OCI-M2 (cell line): ENCODE measurements at regions not wholly inside any gene's neighbourhood (a gene's known extent, or its start where the extent isn't known, plus 50 kb on each side); places are given as distances from the start of the nearest gene placed in this dataset.
"Not testable (repeated sequence)": the region's sequence is repeated elsewhere in the genome, so short reads cannot be mapped to it uniquely, and the experiment has no call there.

Source experiments
- DNase-seq: peaks from one replicate; lab custom pipeline; 2025; ENCODE audit not compliant: unreplicated experiment; lab: John Stamatoyannopoulos, UW

- DNase-seq, result no peak
Measured at GRCh38 chr3:153539263-153539662, 377.2 kb downstream of the RAP2B start.

GRCh38 chr3:153545471-153545870 is 383.4 kb downstream of the RAP2B start:
- DNase-seq, result no peak

GRCh38 chr3:153547970-153548369 is 385.9 kb downstream of the RAP2B start:
- DNase-seq, result no peak

GRCh38 chr3:153549686-153550085 is 387.7 kb downstream of the RAP2B start:
- DNase-seq, result not testable (repeated sequence)

GRCh38 chr3:153551536-153552285 is 389.7 kb downstream of the RAP2B start:
- no peak for DNase-seq

- no peak for DNase-seq
Measured at GRCh38 chr3:153552887-153553604, 391.0 kb downstream of the RAP2B start.

GRCh38 chr3:153553605-153553945 is 391.5 kb downstream of the RAP2B start:
- DNase-seq, result no peak

GRCh38 chr3:153555919-153556318 is 393.9 kb downstream of the RAP2B start:
- DNase-seq, result no peak

GRCh38 chr3:153559366-153559765 is 397.3 kb downstream of the RAP2B start:
- not testable (repeated sequence) for DNase-seq

GRCh38 chr3:153567011-153567410 is 405.0 kb downstream of the RAP2B start:
- no peak for DNase-seq

GRCh38 chr3:153567556-153567955 is 405.5 kb downstream of the RAP2B start:
- DNase-seq, result no peak

- not testable (repeated sequence) for DNase-seq
Measured at GRCh38 chr3:153570481-153570880, 408.5 kb downstream of the RAP2B start.

GRCh38 chr3:153572165-153572564 is 410.1 kb downstream of the RAP2B start:
- no peak for DNase-seq

GRCh38 chr3:153572654-153573053 is 410.6 kb downstream of the RAP2B start:
- DNase-seq, result no peak

- DNase-seq, result no peak
Measured at GRCh38 chr3:153573481-153573880, 411.5 kb downstream of the RAP2B start.

GRCh38 chr3:153574445-153574844 is 412.4 kb downstream of the RAP2B start:
- DNase-seq, result no peak

- DNase-seq, result no peak
Measured at GRCh38 chr3:153577059-153577736, 415.2 kb downstream of the RAP2B start.

GRCh38 chr3:153578046-153578445 is 416.0 kb downstream of the RAP2B start:
- no peak for DNase-seq

GRCh38 chr3:153590051-153590450 is 428.0 kb downstream of the RAP2B start:
- no peak for DNase-seq

GRCh38 chr3:153591561-153592245 is 429.7 kb downstream of the RAP2B start:
- DNase-seq, result no peak

GRCh38 chr3:153595186-153595815 is 433.3 kb downstream of the RAP2B start:
- no peak for DNase-seq
